SU-DHL-6 (cell line): ENCODE measurements at regions not wholly inside any gene's neighbourhood (a gene's known extent, or its start where the extent isn't known, plus 50 kb on each side); places are given as distances from the start of the nearest gene placed in this dataset.
"Not testable (repeated sequence)": the region's sequence is repeated elsewhere in the genome, so short reads cannot be mapped to it uniquely, and the experiment has no call there.

Experiments
- H2AFZ ChIP-seq: fragments of 200-600 bp; sonication (generic); 2 replicates; pipeline ENCODE4 v1.6.1; 2014; ENCODE audit warnings: low read depth, mild to moderate bottlenecking, moderate library complexity, mixed read lengths, antibody characterized with exemption, low read length; ENCODE audit not compliant: severe bottlenecking
- H3F3A ChIP-seq: fragments of 200-600 bp; shearing (Covaris generic); 2 replicates; pipeline ENCODE4 v1.6.0; 2016; ENCODE audit warnings: antibody characterized with exemption, mild to moderate bottlenecking; ENCODE audit not compliant: insufficient read depth
- H3K27ac ChIP-seq: fragments of 200-600 bp; sonication (generic); 2 replicates; pipeline ENCODE4 v1.5.1; 2016; ENCODE audit warnings: low read depth, mild to moderate bottlenecking, low read length, moderate library complexity, mixed read lengths
- H3K27me3 ChIP-seq: fragments of 200-600 bp; sonication (generic), shearing (Covaris generic); 2 replicates; pipeline ENCODE4 v1.6.0; 2014; ENCODE audit warnings: mild to moderate bottlenecking, low read length
- H3K36me3 ChIP-seq: fragments of 200-600 bp; sonication (generic); 2 replicates; pipeline ENCODE4 v1.6.1; 2014; ENCODE audit warnings: mild to moderate bottlenecking, low read length, mixed read lengths
- H3K4me2 ChIP-seq: fragments of 300-600, 200-600 bp; shearing (Covaris generic), sonication (generic); 2 replicates; pipeline ENCODE4 v1.6.0; 2014; ENCODE audit warnings: low read length, low read depth, mild to moderate bottlenecking; ENCODE audit not compliant: poor library complexity, severe bottlenecking
- H3K4me3 ChIP-seq: fragments of 200-600 bp; sonication (generic); 2 replicates; pipeline ENCODE4 v1.5.1; 2014; ENCODE audit warnings: antibody characterized with exemption, low read length, mild to moderate bottlenecking, mixed read lengths; ENCODE audit not compliant: insufficient read depth, poor library complexity, severe bottlenecking
- H3K79me2 ChIP-seq: fragments of 200-600 bp; sonication (generic); 2 replicates; pipeline ENCODE4 v1.6.1; 2014; ENCODE audit warnings: mild to moderate bottlenecking, low read length, moderate library complexity; ENCODE audit not compliant: insufficient read depth
- H3K9ac ChIP-seq: fragments of 200-600 bp; sonication (generic); 2 replicates; pipeline ENCODE4 v1.7.0; 2014; ENCODE audit warnings: mild to moderate bottlenecking, low read length
- H3K9me2 ChIP-seq: fragments of 200-600 bp; sonication (generic); replicated peaks from 2 replicates; pipeline ENCODE4 v1.6.1; 2014; ENCODE audit warnings: low read length; ENCODE audit not compliant: insufficient read depth
- H3K9me3 ChIP-seq: fragments of 200-600 bp; sonication (generic); 2 replicates; pipeline ENCODE4 v1.6.1; 2014; ENCODE audit warnings: low read length, mixed read lengths; ENCODE audit not compliant: insufficient read depth
- H4K20me1 ChIP-seq: fragments of 200-600 bp; sonication (generic); 2 replicates; pipeline ENCODE4 v1.6.1; 2014; ENCODE audit warnings: low read depth, mild to moderate bottlenecking, antibody characterized with exemption, low read length, moderate library complexity, mixed read lengths
- CTCF ChIP-seq: fragments of 200-600 bp; sonication (generic); IDR thresholded peaks from one replicate; pipeline ENCODE4 v1.5.1; 2017; ENCODE audit warnings: antibody characterized with exemption, mild to moderate bottlenecking, low read length, moderate library complexity; ENCODE audit not compliant: insufficient read depth, poor library complexity, severe bottlenecking
- EZH2phosphoT487 ChIP-seq: fragments of 200-600 bp; sonication (generic), shearing (Covaris generic); conservative IDR thresholded peaks from 2 replicates; pipeline ENCODE4 v1.6.1; 2018; ENCODE audit warnings: mild to moderate bottlenecking, antibody characterized with exemption, low read length, moderate library complexity, mixed read lengths

GRCh38 chr3:166697495-166697894 is 682.6 kb downstream of the ZBBX start:
- Histone ChIP-seq H3K36me3 (no peaks in the 10 kb centered on the region), H3K79me2 (no peaks in the 10 kb centered on the region), H4K20me1 (no peaks in the 10 kb centered on the region), H3K9me3 (no peaks in the 10 kb centered on the region), H3K4me3 (no peak overlapping the region), H3K27ac (no peak overlapping the region), H3K9ac (no peak overlapping the region), H3K9me2 (no peaks in the 10 kb centered on the region), H3K27me3 (no peaks in the 10 kb centered on the region), H3K4me2 (no peak overlapping the region), H2AFZ (no peak overlapping the region), H3F3A (no peaks in the 10 kb centered on the region)
- no peak for TF ChIP-seq CTCF
- TF ChIP-seq EZH2phosphoT487, result no peak

DNA sequence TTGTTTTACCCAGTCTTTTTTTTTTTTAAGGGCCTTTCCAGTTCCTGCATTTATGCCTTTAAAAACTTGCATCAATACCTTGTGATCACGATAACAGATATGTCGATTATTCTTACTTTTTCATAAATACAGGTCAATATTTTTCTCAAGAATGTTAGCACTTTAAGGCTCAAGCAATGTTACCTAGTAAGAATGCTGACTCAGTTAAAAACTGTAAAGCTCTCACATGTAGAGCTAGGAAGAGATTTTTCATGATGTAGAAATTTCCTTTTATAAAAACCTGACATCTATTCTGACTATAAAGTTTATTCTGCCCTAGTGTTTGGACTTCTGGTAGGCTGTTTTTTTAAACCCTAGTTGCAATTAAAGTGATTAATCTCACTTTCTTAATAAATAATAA is 684.0 kb downstream of the ZBBX start:
- Histone ChIP-seq H3K9me2 (no peaks in the 10 kb centered on the region), H2AFZ (peak overlapping the region; percentile 69), H3K9ac (no peak overlapping the region), H4K20me1 (no peaks in the 10 kb centered on the region), H3K4me3 (no peak overlapping the region), H3K79me2 (no peaks in the 10 kb centered on the region), H3K9me3 (no peaks in the 10 kb centered on the region), H3K4me2 (no peak overlapping the region), H3K27me3 (no peaks in the 10 kb centered on the region), H3F3A (no peaks in the 10 kb centered on the region), H3K36me3 (no peaks in the 10 kb centered on the region), H3K27ac (no peak overlapping the region)
- TF ChIP-seq EZH2phosphoT487, result no peak
- TF ChIP-seq CTCF, result no peak

DNA sequence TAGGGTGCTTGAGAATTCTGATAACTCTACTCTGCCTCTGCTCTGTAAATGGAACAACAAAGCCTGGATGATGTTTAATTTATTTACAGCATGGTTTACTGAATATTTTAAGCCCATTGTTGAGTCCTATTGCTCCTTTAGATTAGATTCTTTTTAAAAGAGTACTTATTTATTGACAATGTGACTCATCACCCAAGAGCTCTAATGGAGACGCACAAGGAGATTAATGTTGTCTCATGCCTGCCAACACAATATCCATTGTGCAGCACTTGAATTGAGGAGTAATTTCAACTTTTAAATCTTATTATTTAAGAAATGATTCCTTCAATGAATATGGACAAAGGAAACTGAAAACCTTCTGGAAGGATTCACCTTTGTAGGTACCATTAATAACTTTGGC is 691.4 kb downstream of the ZBBX start:
- Histone ChIP-seq H3K9me2 (no peaks in the 10 kb centered on the region), H3K36me3 (no peaks in the 10 kb centered on the region), H3F3A (no peaks in the 10 kb centered on the region), H4K20me1 (no peaks in the 10 kb centered on the region), H3K4me3 (no peak overlapping the region), H3K9me3 (no peaks in the 10 kb centered on the region), H3K9ac (no peak overlapping the region), H3K27me3 (no peaks in the 10 kb centered on the region), H3K4me2 (no peak overlapping the region), H2AFZ (no peak overlapping the region), H3K79me2 (no peaks in the 10 kb centered on the region), H3K27ac (no peak overlapping the region)
- TF ChIP-seq CTCF, result no peak
- no peak for TF ChIP-seq EZH2phosphoT487

GRCh38 chr3:166685246-166685645 is 694.9 kb downstream of the ZBBX start:
- Histone ChIP-seq H3K9me3 (no peaks in the 10 kb centered on the region), H3K36me3 (no peaks in the 10 kb centered on the region), H3K79me2 (no peaks in the 10 kb centered on the region), H3K27ac (no peak overlapping the region), H3K4me3 (no peak overlapping the region), H3K4me2 (no peak overlapping the region), H3K9me2 (no peaks in the 10 kb centered on the region), H3K27me3 (no peaks in the 10 kb centered on the region), H4K20me1 (no peaks in the 10 kb centered on the region), H3F3A (no peaks in the 10 kb centered on the region), H3K9ac (no peak overlapping the region), H2AFZ (no peak overlapping the region)
- no peak for TF ChIP-seq EZH2phosphoT487
- no peak for TF ChIP-seq CTCF

- not testable (repeated sequence) for H3K9me2 ChIP-seq, H3K9me3 ChIP-seq, H3K4me3 ChIP-seq, H3K27me3 ChIP-seq, H4K20me1 ChIP-seq, H2AFZ ChIP-seq, H3K36me3 ChIP-seq, H3F3A ChIP-seq, H3K4me2 ChIP-seq, H3K9ac ChIP-seq, H3K27ac ChIP-seq, H3K79me2 ChIP-seq
These were observed 696.0 kb downstream of the ZBBX start for GRCh38 chr3:166684077-166684476.
